Pulmonary artery endothelial cell (primary cell): ENCODE measurements at regions not wholly inside any gene's neighbourhood (a gene's known extent, or its start where the extent isn't known, plus 50 kb on each side); places are given as distances from the start of the nearest gene placed in this dataset.
A peak's percentile ranks its signal among the peaks of the same experiment; 100 is the strongest.

ENCODE experiments used
- DNase-seq: peaks from one replicate; pipeline ENCODE4 v3.0.0-alpha.2; 2011; ENCODE audit warnings: low read depth, low spot score

GRCh38 chr5:108649646-108650045, 98.1 kb upstream of the FER start:
- DNase-seq, result no peak

DNA sequence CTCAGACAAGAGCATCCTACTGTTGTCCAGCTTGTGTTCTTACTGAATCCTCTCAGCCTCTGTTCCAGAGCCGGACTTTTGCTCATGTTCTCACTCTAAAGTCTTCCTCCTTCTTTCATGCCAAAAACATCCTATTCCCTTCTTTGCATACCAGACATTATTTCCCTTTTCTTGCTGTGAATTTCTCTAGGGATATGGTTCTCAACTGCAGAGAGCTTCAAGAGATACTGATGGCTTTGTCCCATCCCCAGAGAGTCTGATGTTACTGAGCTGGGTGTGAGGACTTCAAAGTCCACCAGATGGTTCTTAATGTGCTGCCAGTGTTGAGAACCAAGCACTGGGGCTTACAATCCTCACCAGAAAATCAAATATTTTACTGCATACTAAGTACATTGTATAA, 98.6 kb upstream of the FER start:
- no peak for DNase-seq

GRCh38 chr5:108642170-108642906, 105.4 kb upstream of the FER start:
- DNase-seq, result peak; percentile 36

DNA sequence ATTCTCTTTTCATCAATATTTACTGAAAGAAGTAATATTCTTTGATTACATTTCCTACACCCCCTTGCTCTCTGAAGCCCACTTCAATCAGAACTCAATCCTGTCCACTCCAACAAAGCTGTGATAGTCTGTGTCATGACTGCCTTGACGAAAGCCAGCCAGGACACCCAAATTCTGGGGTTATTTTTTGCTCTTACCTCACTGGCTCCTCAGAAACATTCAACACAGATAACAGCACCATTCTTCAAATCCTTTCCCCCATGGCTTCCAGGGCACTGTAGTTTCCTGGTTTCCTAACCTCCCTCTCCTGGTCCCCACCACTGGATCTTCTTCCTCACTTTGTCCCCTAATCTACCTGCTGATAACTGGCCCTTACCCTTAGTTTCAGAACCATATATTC, 106.1 kb upstream of the FER start:
- DNase-seq, result no peak

DNA sequence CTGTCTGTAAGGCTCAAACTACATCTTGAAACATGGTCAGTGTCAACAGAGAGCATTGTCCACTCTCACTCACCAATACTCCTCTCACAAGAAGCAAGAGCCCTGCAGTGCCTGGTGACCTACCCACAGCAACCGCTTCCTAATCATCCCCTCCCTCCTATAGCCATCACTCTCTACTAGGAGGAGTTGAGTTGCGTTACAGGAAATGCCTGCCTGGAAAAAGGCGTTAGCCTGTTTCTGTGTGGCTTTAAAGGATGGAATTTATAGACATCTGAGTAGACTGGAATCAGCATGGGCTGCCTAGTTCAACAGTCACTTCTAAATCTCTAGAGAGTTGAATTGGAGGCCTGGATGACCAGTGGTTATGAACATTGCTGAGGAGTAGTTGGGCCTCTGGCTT, 108.3 kb upstream of the FER start:
- no peak for DNase-seq

DNA sequence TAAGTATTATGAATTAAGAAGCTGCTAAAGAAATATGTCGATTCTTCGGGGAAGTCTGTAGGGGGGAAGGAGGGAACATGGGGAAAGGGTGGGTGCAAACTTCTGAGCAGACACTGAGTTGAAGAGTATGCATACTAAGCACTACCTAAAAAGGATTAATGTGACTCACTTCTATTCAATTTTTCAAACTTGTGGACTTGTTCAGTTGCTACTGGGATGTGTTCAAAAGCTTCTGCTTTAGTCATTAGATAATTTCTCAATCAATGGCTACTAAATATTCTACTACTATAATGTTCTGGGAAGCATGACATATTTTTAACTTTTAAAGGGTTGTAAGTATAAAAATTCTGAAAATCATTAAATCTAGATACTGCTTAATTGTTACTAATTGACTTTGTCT, 109.7 kb upstream of the FER start:
- no peak for DNase-seq

DNA sequence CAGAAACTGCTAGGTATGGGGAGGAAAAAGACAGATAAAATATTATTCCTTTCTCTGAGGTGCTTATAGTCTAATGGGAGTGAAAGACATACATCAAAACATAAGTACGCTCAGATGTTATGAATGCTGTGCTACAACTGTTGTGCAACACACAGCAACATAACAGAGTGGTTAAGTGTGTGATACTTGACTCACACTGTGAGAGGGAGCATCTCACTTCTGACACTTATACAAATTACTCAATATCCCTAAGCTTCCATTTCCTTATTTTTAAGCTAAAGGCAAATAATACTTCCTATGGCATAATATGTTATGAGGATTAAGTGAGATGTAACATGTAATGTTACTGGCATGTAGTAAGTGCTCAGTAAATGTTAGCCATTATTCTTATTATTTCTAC, 110.6 kb upstream of the FER start:
- DNase-seq, result no peak

GRCh38 chr5:108636135-108636853, 111.4 kb upstream of the FER start:
- no peak for DNase-seq

- DNase-seq, result no peak
Observed at GRCh38 chr5:108634617-108635288, 112.9 kb upstream of the FER start.

- DNase-seq, result no peak
Observed at GRCh38 chr5:108634010-108634616, 113.6 kb upstream of the FER start.

DNA sequence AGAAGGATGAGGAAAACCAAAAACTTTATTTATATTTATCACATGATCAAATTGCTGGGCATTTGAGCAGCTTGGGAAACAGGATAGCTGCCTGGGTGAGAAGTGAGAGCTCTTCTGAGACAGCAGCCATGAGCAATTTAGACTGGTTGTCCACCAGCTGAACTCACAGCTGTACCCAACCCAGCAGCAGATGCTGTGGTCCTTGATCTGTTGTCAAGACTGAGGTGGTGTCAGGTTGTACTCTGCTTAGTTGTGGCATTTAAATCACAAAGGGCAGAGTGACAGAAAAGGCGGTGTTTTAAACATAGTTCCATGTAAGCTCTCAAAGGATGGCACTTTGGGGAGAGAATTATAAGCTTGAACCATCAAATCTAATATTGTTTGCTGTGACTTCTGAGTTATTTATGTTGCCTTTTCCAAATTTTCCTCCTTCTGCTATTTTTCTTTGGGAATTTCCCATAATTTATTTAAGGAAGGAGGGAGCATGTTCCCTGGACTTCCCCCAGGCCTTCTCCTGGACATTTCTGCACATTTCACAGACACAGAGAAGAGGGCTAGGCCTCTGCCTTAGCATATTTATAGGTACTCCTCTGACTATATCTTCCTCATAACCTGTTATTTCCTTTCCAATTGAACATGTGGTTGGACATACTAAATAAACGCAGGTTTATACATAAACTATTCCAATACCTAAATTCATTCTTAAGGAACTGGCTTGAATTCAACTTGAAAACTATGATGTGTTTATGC, 117.7 kb upstream of the FER start:
- no peak for DNase-seq

DNA sequence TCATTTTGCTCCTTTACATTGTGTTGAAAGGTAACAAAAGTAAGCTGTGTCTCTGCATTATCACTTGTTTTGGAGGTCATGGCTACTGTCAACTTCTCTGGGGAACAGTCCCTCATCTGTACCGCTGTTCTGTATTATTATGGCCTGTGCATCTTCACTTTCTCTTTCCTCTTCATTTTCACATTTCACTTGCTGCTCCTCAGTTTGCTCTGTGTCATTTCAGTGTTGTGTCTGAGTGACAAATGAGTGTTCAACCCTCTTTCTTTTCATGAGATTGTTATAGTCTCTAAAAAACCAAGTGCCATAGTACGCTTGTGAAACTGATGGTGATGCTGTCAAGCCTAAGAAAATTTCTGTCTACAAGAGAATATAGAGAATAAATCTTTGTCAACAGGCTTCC, 122.0 kb upstream of the FER start:
- no peak for DNase-seq

GRCh38 chr5:108623826-108624225, 123.9 kb upstream of the FER start:
- DNase-seq, result no peak

DNA sequence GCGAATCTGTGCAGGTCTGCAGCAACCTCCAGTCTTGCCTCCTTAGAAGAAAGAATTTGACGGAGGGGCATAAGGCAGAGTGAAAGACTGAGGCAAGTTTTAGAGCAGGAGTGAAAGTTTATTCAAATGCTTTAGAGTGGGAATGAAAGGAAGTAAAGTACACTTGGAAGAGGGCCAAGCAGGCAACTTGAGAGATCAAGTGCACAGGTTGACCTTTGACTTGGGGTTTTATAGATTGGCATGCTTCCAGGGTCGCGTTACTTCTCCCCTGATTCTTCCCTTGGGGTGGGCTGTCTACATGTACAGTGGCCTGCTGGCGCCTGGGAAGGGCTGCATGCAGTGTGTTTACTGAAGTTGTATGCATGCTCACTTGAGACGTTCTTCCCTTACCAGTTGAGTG, 127.2 kb upstream of the FER start:
- DNase-seq, result no peak

DNA sequence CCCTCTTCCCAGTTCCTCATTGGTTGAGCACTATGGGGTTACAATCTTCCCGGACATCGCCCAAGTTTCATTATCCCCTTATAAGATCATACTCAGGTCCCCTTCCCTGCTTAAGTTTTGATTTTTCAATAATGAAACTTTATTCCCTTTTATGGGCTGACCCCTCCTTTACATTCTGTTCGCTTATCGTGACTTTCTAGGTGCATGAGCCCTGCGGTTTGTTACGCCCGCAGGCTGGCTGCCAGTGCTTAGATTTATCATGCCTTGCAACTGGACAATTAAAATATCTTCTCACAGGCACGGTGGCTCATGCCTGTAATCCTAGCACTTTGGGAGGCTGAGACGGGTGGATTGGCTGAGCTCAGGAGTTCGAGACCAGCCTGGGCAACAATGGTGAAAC, 127.9 kb upstream of the FER start:
- no peak for DNase-seq

GRCh38 chr5:108617467-108618435, 129.9 kb upstream of the FER start:
- no peak for DNase-seq

DNA sequence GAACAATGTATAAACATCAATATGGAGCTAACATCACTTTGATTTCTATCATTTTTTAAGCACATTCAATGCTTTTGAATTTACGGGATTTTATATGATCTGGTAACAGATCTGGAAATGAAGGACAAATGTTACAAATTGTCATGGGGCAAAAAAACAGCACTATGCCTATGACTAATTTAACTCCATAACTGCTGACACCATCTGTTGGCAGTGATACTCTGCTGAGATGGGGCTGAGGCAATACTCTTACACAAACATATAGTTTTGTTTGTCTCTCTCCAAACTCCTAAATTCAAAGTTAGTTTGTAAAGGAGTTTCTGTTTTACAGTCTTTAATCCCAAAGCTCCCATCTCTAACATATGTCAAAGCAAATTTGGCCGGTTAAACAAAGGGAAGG, 132.5 kb upstream of the FER start:
- DNase-seq, result no peak

- DNase-seq, result no peak
Observed at GRCh38 chr5:108607421-108607820, 140.3 kb upstream of the FER start.

GRCh38 chr5:108606185-108606584, 141.5 kb upstream of the FER start:
- no peak for DNase-seq

DNA sequence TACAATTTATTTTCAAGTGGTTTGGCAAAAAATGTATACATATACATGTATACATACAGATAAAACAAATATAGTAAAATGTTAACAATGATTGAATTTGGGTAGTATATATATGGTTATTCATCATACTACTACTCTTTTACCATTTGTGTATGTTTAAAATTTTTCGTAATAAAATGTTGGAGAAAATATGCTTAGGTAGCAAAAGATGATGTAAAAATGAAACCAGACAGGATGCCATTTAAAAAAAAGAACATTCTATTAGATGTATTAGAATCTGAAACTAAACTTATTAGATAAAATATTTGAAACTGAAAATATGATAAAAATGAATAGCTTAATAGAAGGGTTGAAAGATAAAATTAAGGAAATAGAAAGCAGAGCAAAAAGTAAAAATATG, 144.9 kb upstream of the FER start:
- no peak for DNase-seq
